HG03103 (cell line): ENCODE measurements at regions not wholly inside any gene's neighbourhood (a gene's known extent, or its start where the extent isn't known, plus 50 kb on each side); places are given as distances from the start of the nearest gene placed in this dataset.

Experiments
- ATAC-seq: cut with Tn5 transposase; IDR thresholded peaks from one replicate; pipeline ENCODE4 v1.9.1; 2021; ENCODE audit warnings: low read depth; ENCODE audit not compliant: unreplicated experiment

GRCh38 chr2:128435576-128436478 lies 117.2 kb upstream of the HS6ST1 start:
- ATAC-seq = no peak

DNA sequence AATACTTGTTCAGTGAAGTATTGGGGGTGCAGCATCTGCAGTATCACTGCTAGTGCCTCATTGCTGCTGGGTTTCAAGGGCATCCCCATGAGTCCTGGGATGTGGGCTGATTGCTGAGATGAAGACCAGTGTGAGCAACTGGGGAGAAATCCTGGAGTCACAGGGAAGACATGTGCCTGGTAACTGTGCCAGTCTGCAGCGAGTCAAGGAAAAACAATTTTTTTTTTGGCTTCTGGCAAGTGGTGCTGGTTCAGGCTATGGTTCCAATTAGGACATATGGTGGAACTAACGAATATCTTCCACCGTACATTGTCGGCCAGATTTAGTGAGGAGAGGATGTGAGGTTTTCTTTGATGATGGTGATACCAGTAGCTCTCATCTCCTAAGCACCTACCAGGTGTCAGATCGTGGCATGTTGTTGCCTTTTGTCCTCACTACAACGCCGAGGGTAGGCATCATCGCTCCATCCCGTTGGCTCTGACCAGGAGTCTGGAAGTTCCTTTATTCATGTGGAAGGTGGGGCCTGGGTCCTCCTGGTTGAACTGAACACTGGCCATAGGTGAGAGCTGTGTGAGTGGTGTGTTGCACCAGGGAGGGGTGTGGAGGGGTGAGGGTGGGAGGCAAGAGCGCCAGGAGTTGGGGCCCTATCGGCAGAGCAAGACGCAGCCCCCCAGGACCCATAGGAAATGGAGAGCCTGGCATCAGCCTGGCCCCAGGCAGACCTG lies 118.0 kb upstream of the HS6ST1 start:
- ATAC-seq = no peak

GRCh38 chr2:128437204-128437565 lies 118.5 kb upstream of the HS6ST1 start:
- ATAC-seq = no peak

DNA sequence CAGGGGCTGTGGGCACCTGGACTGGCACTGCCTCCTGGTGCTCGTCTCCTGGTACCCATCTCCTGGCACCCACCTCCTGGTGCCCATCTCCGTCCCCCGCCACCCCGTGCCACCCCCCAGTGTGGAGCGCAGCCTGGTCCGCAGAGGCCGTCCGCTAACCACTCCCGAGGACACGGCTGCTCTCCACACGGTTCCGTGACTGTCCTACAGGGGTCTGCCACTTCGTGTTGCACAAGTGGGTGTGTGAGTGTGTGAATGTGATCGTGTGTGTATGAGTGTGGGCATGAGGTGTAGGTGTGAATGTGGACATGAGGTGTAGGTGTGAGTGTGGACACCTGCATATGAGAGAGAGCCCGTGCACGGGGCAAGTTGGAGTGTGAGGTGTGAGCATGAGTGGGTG lies 119.4 kb upstream of the HS6ST1 start:
- no peak for ATAC-seq

GRCh38 chr2:128438586-128438985 lies 119.9 kb upstream of the HS6ST1 start:
- ATAC-seq = no peak

GRCh38 chr2:128439031-128439790 lies 120.5 kb upstream of the HS6ST1 start:
- no peak for ATAC-seq

DNA sequence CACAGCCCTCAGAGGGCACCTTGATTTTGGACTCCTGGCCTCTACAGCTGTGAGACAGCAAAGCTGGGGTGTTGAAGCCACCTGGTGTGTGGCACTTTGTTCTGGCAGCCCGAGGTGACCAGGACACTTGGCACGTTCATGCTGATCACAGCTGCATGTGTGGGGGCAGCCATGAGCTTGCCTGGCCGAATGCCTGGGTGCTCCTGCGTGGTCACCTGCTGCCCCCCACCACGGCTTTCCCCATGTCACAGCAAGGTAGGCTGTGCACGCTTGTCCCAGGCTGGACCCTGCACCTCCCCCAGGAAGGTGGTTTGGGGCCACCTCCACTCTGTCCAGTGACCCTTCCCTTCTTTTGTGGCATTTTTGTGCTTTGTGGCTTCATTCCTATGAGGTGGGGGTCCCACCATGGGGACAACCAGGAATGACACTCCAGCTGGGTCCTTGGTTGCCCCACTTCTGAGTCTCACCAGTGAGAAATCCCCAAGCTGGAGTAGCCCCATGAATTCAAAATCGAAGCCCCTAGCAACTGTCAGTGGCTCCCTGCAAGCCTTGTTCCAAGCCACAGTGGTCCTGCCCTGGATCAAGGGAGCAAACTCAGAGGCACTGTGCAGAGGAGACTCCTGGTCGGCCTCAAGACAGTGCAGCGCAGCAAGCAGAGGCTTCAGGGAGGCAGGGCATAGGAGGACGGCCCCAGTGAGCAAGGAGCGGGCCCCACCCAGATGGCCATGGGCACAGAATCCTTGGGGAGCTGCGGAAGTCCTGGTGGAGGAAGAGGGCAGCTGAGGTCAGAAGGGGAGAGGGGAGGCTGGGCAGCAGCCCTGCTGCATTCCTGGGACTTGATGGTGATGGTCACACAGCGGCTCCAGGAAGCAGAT lies 121.4 kb upstream of the HS6ST1 start:
- ATAC-seq = no peak

- ATAC-seq = no peak
Measured at GRCh38 chr2:128440666-128441340, 122.1 kb upstream of the HS6ST1 start.

DNA sequence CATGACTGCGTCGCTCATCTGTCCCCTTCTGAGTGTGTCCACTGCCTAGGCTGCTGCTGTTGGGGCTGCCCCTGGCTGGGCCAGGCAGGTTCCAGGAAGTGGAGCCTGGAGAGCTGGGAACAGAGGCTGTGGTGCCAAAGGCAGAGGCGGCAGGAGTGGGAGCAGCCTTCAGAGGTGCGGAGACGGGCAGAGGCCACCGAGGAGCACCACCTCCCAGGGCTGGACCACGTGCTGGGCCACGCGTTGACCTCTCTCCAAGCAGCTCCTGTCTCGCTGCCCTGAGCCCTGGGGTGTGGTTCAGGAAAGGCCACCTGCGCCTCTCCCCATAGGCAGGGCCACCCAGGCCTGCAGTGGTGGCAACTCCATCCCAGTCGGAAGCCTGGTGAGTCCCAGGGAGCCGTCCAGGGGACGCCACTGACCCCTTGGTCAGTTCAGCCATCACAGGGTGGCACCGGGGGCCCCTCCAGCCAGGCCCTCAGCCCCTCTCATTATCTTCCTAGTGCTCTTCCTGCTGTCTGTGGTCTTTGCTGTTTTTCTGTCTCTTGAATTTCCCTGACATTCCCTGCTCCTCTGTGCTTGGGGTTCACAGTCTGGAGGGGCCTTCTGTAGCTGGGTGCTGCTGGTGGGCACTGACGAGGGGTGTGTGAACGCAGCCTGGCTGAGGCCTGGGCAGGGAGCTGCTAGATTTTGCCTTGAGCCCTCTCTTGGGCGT lies 122.8 kb upstream of the HS6ST1 start:
- no peak for ATAC-seq

DNA sequence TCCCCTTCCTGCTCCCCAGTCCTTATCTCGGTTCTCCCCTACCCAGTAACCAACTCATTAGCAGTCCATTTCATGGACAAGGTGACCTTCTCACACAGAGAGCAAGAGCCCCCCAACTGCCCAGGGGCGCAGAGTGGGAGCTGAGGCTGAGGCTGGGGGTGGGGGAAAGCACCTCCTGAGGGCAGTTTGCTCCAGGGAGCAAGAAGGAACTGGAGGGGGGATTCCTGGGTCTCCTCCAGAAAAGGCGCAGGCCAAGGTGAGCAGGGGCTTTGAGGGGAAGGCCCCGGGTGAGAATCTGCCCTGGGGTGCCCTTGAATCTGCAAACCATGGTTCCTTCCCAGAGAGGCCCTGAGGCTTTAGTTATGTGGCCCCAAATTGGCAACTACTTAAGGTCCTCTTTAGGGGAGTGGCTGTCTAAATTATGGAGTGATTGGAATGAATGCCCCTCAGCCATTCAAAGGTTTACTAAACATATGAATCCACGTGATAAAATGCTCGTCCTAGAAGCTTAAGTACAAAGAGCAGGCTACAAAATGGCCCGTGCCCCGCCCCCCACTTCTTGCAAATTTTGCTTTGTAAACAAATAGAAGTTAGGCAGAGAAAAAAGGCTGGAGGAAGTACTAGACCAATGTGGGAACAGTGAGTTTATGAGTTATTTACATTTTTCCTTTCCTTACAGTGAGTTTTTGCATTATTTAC lies 123.5 kb upstream of the HS6ST1 start:
- ATAC-seq = no peak

DNA sequence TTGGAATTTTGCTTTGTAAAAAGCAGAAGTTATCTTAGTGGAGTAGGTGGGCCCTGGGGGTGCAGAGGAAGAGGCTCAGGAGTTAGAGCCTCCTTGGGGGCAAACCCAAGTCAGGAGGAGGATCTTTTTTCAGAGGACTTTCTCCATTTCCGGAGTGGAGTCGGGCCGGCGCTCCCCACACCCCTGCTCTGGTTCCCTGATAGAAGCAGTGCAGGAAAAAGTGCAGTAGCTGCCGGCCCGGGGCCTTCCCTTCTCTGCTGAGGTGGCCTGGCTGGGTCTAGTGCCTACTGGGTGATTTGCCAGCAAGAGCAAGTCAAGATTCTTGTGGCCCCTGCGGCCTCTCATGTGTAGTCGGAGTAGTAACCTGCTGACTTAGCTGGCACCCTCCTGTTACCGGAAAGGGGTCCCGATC lies 124.2 kb upstream of the HS6ST1 start:
- ATAC-seq = no peak

GRCh38 chr2:128444121-128444771 lies 125.6 kb upstream of the HS6ST1 start:
- no peak for ATAC-seq

DNA sequence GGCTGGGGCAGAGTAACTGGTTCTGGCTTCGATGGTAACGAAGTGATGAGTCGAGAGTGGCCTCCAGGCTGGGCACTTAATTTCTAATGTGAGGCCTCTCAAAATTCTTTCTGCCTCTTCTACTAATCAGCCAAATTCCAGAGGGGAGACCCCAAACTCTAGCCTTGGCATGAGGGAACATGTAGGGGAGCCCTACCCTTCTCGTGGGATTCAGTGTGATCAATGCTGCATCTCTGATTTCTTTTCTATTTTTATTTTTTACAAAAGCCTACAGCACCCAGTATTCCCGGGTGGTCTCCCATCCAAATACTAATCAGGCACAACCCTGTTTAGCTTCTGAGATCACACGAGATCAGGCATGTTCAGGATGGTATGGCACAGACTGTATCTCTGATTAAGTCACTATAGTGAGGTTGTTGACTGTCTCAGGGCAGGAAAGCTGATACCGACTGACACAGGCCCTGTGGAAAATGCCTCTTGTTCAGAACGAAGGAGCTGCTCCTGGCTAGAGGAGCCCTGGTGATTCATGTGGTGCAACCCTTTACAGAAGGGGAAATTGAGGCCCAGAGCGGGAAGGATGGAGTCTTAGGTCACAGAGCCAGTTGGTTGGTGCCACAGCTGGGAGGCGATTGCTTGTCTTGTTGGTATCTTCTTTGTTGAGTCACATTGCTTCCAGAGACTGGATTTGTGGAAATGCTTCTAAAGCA lies 126.3 kb upstream of the HS6ST1 start:
- no peak for ATAC-seq

DNA sequence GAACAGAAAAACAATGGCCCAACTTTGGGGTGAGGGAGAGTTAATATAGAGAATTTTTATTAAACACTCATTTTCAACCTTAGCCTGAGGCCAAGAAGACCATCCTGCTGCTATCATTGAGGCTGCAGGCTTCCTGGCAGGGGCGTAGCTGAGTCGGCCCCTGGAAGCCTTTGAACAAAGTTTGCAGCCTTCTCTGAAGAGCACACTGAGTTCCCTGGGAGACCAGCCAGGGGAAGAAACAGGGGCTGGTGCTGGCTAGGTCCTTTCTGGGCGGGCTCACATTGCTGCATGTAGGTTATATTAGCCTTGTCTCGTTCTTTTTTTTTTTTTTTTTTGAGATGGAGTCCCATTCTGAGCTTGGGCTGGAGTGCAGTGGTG lies 126.8 kb upstream of the HS6ST1 start:
- ATAC-seq = no peak

DNA sequence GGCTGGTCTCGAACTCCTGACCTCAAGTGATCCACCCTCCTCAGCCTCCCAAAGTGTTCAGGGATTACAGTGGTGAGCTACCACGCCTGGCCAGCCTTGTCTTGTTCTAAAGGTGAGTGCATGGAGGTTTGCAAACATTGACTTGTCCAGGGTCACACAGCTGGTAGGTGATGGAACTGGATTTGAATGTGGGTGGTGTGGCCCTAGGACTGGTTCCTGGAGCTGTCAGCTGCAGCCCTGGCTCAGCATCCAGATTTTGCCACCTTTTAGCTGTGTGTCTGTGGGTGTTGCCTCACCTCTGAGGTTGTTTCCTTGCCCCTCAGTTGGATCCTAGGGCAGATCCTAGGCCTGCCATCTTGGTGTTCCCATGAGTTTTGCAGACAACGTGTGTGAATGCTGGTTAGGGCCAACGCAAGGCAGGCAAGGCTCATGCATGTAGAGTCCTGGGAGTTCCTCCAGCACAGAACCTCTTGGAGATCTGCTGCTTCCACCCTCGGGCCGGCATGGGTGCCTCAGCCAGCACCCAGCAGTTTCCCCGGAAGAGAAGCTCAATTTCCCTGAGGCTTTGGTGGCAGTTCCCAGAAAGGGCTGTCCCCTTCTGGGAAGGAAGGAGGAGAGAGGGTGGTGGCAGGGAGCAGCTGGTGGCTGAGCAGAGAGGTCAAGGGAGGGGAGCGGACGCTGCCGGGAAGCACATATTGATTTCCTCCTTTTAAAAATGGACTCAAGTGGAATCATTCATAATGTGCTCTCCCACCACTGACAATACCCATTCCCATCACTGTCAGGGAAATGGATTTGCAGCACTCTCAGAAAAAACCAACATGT lies 127.6 kb upstream of the HS6ST1 start:
- ATAC-seq = no peak

DNA sequence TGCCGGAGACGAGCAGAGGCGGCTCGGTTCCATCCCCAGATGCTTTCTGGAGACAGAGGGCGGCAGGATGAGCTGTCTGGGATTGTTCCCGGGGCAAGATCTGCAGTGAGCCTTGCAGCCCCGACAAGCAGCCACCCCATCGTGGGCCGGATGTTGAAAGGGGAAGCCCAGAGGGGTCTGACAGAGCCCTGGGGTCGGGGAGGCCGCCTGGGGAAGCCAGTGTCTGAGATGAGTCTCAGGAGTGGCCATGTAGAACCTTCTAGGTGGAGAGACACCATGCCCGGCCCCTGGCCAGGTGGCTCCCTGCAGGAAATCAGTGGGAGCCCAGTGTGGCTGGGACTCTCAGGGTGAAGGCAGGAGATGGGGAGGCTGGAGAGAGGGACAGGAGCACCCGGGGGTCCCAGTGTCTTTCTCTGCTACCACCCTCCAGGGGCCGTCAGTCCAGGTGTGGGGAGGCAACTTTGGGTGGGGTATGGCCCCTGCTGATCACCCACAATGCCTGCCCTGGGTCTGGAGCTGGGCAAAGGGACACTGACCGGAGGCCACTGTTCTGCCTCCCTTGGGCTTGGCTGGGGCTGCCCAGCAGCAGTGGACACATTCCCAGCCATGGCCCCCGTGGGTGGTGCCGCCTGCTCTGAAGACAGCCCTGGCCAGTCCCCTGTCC lies 128.3 kb upstream of the HS6ST1 start:
- ATAC-seq = no peak
